RWPE2 (cell line): ENCODE measurements at regions not wholly inside any gene's neighbourhood (a gene's known extent, or its start where the extent isn't known, plus 50 kb on each side); places are given as distances from the start of the nearest gene placed in this dataset.
"Not testable (repeated sequence)": the region's sequence is repeated elsewhere in the genome, so short reads cannot be mapped to it uniquely, and the experiment has no call there.

Source experiments
- ATAC-seq: fragments of 200-7000 bp; cut with Tn5 transposase; 3 replicates; pipeline ENCODE4 v1.9.1; 2021; ENCODE audit warnings: low read depth
- DNase-seq: peaks from one replicate; pipeline ENCODE4 v3.0.0-alpha.2; 2020; ENCODE audit warnings: low spot score
- H3K27ac ChIP-seq: fragments of 450-650 bp; 2 replicates; pipeline ENCODE4 v1.5.1; 2017; ENCODE audit warnings: mild to moderate bottlenecking; ENCODE audit not compliant: poor library complexity, severe bottlenecking
- H3K27me3 ChIP-seq: fragments of 250-450 bp; sonication (Bioruptor Pico); 2 replicates; pipeline ENCODE4 v1.5.1; 2021; ENCODE audit warnings: mild to moderate bottlenecking, moderate library complexity; ENCODE audit not compliant: insufficient read depth, poor library complexity, severe bottlenecking
- H3K36me3 ChIP-seq: fragments of 250-450 bp; sonication (Bioruptor Pico); 2 replicates; pipeline ENCODE4 v1.5.1; 2020; ENCODE audit warnings: low read depth, mild to moderate bottlenecking, moderate library complexity
- H3K4me1 ChIP-seq: fragments of 250-450 bp; sonication (Bioruptor Pico); 2 replicates; pipeline ENCODE4 v1.5.1; 2021; ENCODE audit warnings: mild to moderate bottlenecking, moderate library complexity; ENCODE audit not compliant: insufficient read depth, poor library complexity, severe bottlenecking
- H3K4me3 ChIP-seq: fragments of 250-450 bp; sonication (Bioruptor Pico); 2 replicates; pipeline ENCODE4 v1.5.1; 2021; ENCODE audit warnings: mild to moderate bottlenecking, moderate library complexity; ENCODE audit not compliant: severe bottlenecking
- H3K9me3 ChIP-seq: fragments of 250-450 bp; sonication (Bioruptor Pico); 2 replicates; pipeline ENCODE4 v1.5.1; 2021; ENCODE audit warnings: mild to moderate bottlenecking, moderate library complexity; ENCODE audit not compliant: severe bottlenecking
- TF ChIP-seq, protein P1 (sequence below): fragments of 450-650 bp; IDR thresholded peaks from one replicate; pipeline ENCODE4 v1.5.1; 2017; ENCODE audit warnings: mild to moderate bottlenecking, moderate library complexity; ENCODE audit not compliant: poor library complexity, severe bottlenecking

DNA sequence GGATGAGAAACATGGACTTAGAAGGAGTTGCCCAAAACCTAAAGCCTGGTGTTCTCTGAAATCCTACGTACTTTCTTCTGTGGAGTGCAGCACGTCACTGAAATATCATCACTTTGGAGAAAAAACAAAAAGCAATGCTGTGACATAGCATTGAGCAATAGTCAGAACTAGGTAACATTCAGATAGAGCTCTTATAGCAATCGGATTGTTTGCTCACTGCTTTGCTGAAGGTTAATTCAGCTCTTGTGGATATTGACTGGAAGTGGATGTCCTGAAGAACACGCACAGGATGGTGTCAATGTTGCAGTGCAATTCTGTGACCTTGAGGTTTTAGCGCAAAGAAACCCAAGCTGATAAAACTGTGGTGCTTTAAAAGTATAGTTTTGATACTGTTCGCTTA is 114.2 kb upstream of the GRXCR1 start:
- TF ChIP-seq, protein P1, sequence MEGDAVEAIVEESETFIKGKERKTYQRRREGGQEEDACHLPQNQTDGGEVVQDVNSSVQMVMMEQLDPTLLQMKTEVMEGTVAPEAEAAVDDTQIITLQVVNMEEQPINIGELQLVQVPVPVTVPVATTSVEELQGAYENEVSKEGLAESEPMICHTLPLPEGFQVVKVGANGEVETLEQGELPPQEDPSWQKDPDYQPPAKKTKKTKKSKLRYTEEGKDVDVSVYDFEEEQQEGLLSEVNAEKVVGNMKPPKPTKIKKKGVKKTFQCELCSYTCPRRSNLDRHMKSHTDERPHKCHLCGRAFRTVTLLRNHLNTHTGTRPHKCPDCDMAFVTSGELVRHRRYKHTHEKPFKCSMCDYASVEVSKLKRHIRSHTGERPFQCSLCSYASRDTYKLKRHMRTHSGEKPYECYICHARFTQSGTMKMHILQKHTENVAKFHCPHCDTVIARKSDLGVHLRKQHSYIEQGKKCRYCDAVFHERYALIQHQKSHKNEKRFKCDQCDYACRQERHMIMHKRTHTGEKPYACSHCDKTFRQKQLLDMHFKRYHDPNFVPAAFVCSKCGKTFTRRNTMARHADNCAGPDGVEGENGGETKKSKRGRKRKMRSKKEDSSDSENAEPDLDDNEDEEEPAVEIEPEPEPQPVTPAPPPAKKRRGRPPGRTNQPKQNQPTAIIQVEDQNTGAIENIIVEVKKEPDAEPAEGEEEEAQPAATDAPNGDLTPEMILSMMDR: no peak
- H3K4me1 ChIP-seq: no peaks in the 10 kb centered on the region
- H3K4me3 ChIP-seq: no peak overlapping the region
- DNase-seq (no peak), ATAC-seq (no peak)
- no peaks in the 10 kb centered on the region for H3K36me3 ChIP-seq
- H3K9me3 ChIP-seq: no peaks in the 10 kb centered on the region
- H3K27ac ChIP-seq: no peak overlapping the region
- no peaks in the 10 kb centered on the region for H3K27me3 ChIP-seq

DNA sequence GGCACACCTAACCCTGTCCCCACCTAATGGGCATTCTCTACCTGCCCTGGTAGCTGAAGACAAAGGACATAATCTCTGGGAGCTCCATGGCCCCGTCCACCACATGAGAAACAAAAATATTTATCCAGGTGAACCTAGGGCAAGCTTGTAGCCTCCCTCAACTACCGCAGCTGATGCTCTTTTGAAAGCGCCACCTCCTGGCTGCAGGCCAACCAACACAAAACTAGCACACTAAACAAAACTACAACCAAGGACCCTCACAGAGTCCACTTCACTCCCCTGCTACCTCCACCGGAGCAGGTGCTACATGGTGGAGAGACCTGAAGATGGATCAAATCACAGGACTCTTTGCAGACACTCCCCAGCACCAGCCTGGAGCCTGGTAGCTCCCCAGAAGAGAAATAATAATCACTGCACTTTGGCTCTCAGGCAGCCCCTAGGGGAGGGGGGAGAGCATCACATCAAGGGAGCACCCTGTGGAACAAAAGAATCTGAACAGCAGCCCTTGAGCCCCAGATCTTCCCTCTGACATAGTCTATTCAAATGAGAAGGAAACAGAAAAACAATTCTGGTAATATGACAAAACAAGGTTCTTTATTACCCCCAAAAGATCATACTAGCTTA is 111.3 kb upstream of the ATP8A1 start:
- Histone ChIP-seq H3K27ac (no peak overlapping the region), H3K36me3 (no peaks in the 10 kb centered on the region), H3K4me1 (no peaks in the 10 kb centered on the region), H3K4me3 (no peak overlapping the region), H3K27me3 (no peaks in the 10 kb centered on the region), H3K9me3 (no peaks in the 10 kb centered on the region)
- DNase-seq (no peak), ATAC-seq (no peak)
- TF ChIP-seq, protein P1: no peak

DNA sequence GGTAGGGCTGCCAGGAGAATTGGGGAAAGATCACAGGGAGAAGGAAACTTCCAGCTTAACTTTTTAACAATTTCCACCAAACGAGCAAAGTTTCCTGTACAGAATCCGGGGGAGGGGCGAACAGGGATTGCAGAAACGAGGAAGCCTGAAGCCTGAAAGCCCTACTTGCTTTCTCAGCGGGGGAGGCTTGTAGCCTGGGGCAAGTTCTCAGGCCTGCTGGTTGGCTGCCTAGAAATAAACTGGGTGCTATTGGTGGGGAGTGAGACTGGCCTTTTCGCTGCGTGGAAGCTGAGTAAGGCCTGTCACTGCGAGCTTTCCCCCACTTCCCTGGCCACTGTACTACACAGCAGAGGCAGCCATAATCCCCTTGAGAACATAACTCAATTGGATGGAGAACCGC is 110.8 kb upstream of the ATP8A1 start:
- Histone ChIP-seq H3K27me3 (no peaks in the 10 kb centered on the region), H3K36me3 (no peaks in the 10 kb centered on the region), H3K4me3 (no peak overlapping the region), H3K27ac (no peak overlapping the region), H3K4me1 (no peaks in the 10 kb centered on the region), H3K9me3 (no peaks in the 10 kb centered on the region)
- TF ChIP-seq, protein P1: no peak
- ATAC-seq: no peak
- no peak for DNase-seq

DNA sequence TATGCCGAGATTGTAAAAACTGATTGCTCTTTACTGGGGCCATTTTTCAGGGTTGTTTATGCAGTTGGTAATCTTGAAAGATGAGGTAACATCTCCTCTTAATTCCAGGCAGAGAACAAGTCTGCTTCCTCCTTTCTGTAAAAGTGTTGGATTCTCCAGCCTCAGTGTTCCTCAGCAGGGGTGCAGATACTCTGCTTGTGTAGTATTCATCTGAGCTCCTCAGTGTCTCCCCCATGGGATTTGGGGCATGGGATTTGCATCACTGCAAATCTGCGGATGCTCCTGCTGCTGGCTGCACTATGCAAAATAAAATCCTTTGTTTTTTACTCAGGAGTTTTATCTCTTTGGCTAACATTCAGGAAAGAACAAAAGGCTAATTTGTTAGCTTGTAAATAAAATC is 104.9 kb upstream of the ATP8A1 start:
- H3K36me3 ChIP-seq: no peaks in the 10 kb centered on the region
- H3K4me1 ChIP-seq: no peaks in the 10 kb centered on the region
- TF ChIP-seq, protein P1: no peak
- no peak overlapping the region for H3K27ac ChIP-seq
- no peaks in the 10 kb centered on the region for H3K9me3 ChIP-seq
- ATAC-seq (no peak), DNase-seq (no peak)
- H3K27me3 ChIP-seq: no peaks in the 10 kb centered on the region
- H3K4me3 ChIP-seq: no peak overlapping the region

DNA sequence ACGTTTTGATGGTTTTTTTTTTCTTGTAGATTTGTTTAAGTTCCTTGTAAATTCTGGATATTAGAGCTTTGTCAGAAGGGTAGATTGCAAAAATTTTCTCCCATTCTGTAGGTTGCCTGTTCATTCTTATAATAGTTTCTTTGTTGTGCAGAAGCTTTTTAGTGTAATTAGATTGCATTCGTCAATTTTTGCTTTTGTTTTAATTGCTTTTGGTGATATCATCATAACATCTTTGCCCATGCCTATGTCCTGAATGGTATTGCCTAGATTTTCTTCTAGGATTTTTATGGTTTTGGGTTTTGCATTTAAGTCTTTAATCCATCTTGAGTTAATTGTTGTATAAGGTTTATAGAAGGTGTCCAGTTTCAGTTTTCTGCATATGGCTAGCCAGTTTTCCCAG is 98.1 kb upstream of the ATP8A1 start:
- not testable (repeated sequence) for ATAC-seq, H3K27ac ChIP-seq, DNase-seq, H3K27me3 ChIP-seq, H3K9me3 ChIP-seq, H3K36me3 ChIP-seq, H3K4me1 ChIP-seq, H3K4me3 ChIP-seq
